ENCODE measurements at regions not wholly inside any gene's neighbourhood (a gene's known extent, or its start where the extent isn't known, plus 50 kb on each side); places are given as distances from the start of the nearest gene placed in this dataset.

DNA sequence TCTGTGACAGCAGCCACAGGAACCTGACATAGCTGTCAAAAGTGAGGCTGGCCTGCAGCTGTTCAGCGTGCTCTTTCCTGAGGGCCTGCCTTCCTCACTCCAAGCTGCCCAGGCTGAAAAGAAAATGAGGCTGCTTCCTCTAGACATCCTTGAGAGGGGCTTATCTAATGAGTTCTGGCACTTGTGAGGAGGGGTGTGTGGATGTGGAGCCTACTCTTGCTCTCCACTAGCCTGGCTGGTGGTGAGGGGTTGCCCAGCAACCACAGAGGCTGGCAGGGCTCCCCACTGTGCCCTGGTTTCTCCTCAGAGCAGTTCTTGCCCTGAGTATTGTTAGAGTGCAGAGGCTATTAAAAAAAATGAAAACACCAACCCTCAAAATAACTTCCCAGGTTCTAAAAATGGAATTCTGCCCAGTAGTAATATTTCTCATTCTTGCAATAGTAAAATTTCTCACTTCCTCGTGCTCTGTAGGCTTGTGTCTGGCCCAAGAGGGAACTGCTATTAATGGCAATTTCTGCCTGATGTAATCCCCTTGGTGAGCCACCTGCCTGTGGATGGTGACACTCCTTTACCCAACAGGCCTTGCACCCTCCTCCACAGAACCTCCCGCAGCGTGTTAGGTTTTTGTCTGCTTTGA, 52.6 kb upstream of the EPS8L3 start (continued):
- TF ChIP-seq, protein P1, sequence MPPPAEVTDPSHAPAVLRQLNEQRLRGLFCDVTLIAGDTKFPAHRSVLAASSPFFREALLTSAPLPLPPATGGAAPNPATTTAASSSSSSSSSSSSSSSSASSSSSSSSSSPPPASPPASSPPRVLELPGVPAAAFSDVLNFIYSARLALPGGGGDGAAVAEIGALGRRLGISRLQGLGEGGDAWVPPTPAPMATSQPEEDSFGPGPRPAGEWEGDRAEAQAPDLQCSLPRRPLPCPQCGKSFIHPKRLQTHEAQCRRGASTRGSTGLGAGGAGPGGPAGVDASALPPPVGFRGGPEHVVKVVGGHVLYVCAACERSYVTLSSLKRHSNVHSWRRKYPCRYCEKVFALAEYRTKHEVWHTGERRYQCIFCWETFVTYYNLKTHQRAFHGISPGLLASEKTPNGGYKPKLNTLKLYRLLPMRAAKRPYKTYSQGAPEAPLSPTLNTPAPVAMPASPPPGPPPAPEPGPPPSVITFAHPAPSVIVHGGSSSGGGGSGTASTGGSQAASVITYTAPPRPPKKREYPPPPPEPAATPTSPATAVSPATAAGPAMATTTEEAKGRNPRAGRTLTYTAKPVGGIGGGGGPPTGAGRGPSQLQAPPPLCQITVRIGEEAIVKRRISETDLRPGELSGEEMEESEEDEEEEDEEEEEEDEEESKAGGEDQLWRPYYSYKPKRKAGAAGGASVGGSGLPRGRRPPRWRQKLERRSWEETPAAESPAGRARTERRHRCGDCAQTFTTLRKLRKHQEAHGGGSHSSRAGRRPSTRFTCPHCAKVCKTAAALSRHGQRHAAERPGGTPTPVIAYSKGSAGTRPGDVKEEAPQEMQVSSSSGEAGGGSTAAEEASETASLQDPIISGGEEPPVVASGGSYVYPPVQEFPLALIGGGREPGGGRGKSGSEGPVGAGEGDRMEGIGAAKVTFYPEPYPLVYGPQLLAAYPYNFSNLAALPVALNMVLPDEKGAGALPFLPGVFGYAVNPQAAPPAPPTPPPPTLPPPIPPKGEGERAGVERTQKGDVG (CRISPR knock-in tag; IDR thresholded peaks at IDR 0.05) = no peak
- TF ChIP-seq RAD51 (IDR thresholded peaks at IDR 0.05) = peak; percentile 21; the same call in 1 of the 2 replicates
- TF ChIP-seq EED (IDR thresholded peaks at IDR 0.05; ENCODE audit: low read depth) = peak; percentile 90
- peak; percentile 50; the same call in 1 of the 3 replicates for TF ChIP-seq POU2F2 (IDR thresholded peaks at IDR 0.05; ENCODE audit: borderline replicate concordance, low read depth, low read length)
- TF ChIP-seq ZNF384 (IDR thresholded peaks at IDR 0.05; ENCODE audit: borderline replicate concordance, low read depth, low read length) = peak; percentile 83
- TF ChIP-seq KDM1A (IDR thresholded peaks at IDR 0.05; ENCODE audit: borderline replicate concordance) = no peak
- no peak for TF ChIP-seq HDGF (IDR thresholded peaks at IDR 0.05)
- no peak for TF ChIP-seq RBBP5 (conservative IDR thresholded peaks at IDR 0.05)
- TF ChIP-seq, protein P2, sequence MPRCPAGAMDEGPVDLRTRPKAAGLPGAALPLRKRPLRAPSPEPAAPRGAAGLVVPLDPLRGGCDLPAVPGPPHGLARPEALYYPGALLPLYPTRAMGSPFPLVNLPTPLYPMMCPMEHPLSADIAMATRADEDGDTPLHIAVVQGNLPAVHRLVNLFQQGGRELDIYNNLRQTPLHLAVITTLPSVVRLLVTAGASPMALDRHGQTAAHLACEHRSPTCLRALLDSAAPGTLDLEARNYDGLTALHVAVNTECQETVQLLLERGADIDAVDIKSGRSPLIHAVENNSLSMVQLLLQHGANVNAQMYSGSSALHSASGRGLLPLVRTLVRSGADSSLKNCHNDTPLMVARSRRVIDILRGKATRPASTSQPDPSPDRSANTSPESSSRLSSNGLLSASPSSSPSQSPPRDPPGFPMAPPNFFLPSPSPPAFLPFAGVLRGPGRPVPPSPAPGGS (IDR thresholded peaks at IDR 0.05; ENCODE audit: borderline replicate concordance, insufficient read depth, low read depth, low read length, poor library complexity, severe bottlenecking) = peak; percentile 80
- no peak for TF ChIP-seq LARP7 (IDR thresholded peaks at IDR 0.05)
- peak; percentile 49 to 64; a peak in 3 of 4 replicates for TF ChIP-seq EP300 (IDR thresholded peaks at IDR 0.05; ENCODE audit: borderline replicate concordance in 1 of 2, control insufficient read depth in 1 of 2, low read depth in 2 of 2, low read length in 2 of 2)
- TF ChIP-seq, protein P3, sequence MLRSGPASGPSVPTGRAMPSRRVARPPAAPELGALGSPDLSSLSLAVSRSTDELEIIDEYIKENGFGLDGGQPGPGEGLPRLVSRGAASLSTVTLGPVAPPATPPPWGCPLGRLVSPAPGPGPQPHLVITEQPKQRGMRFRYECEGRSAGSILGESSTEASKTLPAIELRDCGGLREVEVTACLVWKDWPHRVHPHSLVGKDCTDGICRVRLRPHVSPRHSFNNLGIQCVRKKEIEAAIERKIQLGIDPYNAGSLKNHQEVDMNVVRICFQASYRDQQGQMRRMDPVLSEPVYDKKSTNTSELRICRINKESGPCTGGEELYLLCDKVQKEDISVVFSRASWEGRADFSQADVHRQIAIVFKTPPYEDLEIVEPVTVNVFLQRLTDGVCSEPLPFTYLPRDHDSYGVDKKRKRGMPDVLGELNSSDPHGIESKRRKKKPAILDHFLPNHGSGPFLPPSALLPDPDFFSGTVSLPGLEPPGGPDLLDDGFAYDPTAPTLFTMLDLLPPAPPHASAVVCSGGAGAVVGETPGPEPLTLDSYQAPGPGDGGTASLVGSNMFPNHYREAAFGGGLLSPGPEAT (IDR thresholded peaks at IDR 0.05; ENCODE audit: low read depth) = peak; percentile 61; the same call in 1 of the 2 replicates
- no peak for TF ChIP-seq CHD2 (IDR thresholded peaks at IDR 0.05; ENCODE audit: borderline replicate concordance, low read depth, low read length)
- TF ChIP-seq ASH2L (IDR thresholded peaks at IDR 0.05; ENCODE audit: borderline replicate concordance, low read depth) = no peak
- TF ChIP-seq, protein P4, sequence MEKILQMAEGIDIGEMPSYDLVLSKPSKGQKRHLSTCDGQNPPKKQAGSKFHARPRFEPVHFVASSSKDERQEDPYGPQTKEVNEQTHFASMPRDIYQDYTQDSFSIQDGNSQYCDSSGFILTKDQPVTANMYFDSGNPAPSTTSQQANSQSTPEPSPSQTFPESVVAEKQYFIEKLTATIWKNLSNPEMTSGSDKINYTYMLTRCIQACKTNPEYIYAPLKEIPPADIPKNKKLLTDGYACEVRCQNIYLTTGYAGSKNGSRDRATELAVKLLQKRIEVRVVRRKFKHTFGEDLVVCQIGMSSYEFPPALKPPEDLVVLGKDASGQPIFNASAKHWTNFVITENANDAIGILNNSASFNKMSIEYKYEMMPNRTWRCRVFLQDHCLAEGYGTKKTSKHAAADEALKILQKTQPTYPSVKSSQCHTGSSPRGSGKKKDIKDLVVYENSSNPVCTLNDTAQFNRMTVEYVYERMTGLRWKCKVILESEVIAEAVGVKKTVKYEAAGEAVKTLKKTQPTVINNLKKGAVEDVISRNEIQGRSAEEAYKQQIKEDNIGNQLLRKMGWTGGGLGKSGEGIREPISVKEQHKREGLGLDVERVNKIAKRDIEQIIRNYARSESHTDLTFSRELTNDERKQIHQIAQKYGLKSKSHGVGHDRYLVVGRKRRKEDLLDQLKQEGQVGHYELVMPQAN (conservative IDR thresholded peaks at IDR 0.05) = no peak
- TF ChIP-seq, protein P5, sequence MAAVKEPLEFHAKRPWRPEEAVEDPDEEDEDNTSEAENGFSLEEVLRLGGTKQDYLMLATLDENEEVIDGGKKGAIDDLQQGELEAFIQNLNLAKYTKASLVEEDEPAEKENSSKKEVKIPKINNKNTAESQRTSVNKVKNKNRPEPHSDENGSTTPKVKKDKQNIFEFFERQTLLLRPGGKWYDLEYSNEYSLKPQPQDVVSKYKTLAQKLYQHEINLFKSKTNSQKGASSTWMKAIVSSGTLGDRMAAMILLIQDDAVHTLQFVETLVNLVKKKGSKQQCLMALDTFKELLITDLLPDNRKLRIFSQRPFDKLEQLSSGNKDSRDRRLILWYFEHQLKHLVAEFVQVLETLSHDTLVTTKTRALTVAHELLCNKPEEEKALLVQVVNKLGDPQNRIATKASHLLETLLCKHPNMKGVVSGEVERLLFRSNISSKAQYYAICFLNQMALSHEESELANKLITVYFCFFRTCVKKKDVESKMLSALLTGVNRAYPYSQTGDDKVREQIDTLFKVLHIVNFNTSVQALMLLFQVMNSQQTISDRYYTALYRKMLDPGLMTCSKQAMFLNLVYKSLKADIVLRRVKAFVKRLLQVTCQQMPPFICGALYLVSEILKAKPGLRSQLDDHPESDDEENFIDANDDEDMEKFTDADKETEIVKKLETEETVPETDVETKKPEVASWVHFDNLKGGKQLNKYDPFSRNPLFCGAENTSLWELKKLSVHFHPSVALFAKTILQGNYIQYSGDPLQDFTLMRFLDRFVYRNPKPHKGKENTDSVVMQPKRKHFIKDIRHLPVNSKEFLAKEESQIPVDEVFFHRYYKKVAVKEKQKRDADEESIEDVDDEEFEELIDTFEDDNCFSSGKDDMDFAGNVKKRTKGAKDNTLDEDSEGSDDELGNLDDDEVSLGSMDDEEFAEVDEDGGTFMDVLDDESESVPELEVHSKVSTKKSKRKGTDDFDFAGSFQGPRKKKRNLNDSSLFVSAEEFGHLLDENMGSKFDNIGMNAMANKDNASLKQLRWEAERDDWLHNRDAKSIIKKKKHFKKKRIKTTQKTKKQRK (IDR thresholded peaks at IDR 0.05; ENCODE audit: low read depth, low read length) = no peak
- TF ChIP-seq IKZF1 (conservative IDR thresholded peaks at IDR 0.05) = peak; percentile 77

All from GM12878 (cell line).